IPS-20b (cell line): ENCODE measurements at regions not wholly inside any gene's neighbourhood (a gene's known extent, or its start where the extent isn't known, plus 50 kb on each side); places are given as distances from the start of the nearest gene placed in this dataset.

Experiments used
- H3K27ac ChIP-seq: one replicate; pipeline ENCODE4 v1.5.1; 2013; ENCODE audit warnings: low read length
- H3K27me3 ChIP-seq: 2 replicates; pipeline ENCODE4 v1.6.1; 2013; ENCODE audit warnings: mild to moderate bottlenecking, low read length, inconsistent platforms; ENCODE audit not compliant: insufficient read depth
- H3K36me3 ChIP-seq: 2 replicates; pipeline ENCODE4 v1.6.1; 2013; ENCODE audit warnings: low read depth, mild to moderate bottlenecking, inconsistent platforms, low read length, moderate library complexity; ENCODE audit not compliant: insufficient read depth
- H3K4me1 ChIP-seq: 2 replicates; pipeline ENCODE4 v1.6.1; 2013; ENCODE audit warnings: mild to moderate bottlenecking, control low read depth, inconsistent platforms, low read length, moderate library complexity; ENCODE audit not compliant: insufficient read depth
- H3K4me3 ChIP-seq: 2 replicates; pipeline ENCODE4 v1.5.1; 2013; ENCODE audit warnings: mild to moderate bottlenecking, low read length, inconsistent platforms
- H3K9ac ChIP-seq: 2 replicates; pipeline ENCODE4 v1.6.1; 2013; ENCODE audit warnings: low read depth, mild to moderate bottlenecking, inconsistent platforms, low read length, moderate library complexity
- H3K9me3 ChIP-seq: 2 replicates; pipeline ENCODE4 v1.6.1; 2013; ENCODE audit warnings: mild to moderate bottlenecking, low read depth, low read length, inconsistent platforms; ENCODE audit not compliant: insufficient read depth

DNA sequence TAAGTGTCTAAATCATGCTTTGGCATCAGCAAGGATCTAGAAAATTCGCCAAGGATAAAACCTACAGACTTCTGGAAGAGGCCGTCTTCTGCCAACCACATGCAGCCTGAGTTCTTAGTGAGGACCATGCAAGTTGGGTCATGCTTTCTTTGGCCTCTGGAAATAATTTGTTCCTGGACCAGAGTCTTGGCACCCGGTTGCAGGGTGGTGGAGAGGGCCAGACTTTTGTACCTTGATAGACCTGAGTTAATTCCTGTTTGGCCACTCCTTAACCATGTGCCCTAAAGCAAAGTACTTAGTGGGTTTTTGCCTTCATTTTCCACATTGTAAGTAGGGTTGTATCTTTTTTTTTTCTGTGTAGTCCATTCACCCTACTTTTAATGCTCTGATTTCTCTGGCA, 283.4 kb upstream of the IRX5 start:
- no peak overlapping the region for H3K4me3 ChIP-seq
- H3K36me3 ChIP-seq = no peaks in the 10 kb centered on the region
- no peak overlapping the region for H3K27ac ChIP-seq
- H3K27me3 ChIP-seq = peaks cover 51% of the 10 kb centered on the region
- H3K9me3 ChIP-seq = no peaks in the 10 kb centered on the region
- H3K4me1 ChIP-seq = peaks cover 18% of the 10 kb centered on the region
- H3K9ac ChIP-seq = no peak overlapping the region

DNA sequence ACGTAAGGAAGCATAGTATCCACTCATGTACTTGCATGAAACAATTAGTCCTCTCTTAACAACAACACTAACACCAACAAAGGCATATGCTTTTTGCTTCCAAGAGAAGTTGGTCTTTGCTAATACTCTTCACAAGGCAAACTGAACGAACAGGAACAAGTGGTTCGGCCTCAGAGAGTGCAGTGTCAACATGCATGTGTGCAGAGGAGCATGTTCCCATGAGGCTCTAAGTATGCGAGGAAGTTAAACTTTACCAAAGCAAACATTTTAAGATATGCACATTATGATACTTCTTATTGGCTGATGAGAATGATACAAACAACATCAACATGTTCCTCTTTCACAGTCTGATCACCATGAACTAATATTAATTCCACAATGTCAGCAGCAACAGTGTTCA, 285.3 kb upstream of the IRX5 start:
- Histone ChIP-seq H3K4me1 (peaks cover 5% of the 10 kb centered on the region), H3K27ac (no peak overlapping the region), H3K9me3 (no peaks in the 10 kb centered on the region), H3K36me3 (no peaks in the 10 kb centered on the region), H3K27me3 (peaks cover 38% of the 10 kb centered on the region), H3K4me3 (no peak overlapping the region), H3K9ac (no peak overlapping the region)

DNA sequence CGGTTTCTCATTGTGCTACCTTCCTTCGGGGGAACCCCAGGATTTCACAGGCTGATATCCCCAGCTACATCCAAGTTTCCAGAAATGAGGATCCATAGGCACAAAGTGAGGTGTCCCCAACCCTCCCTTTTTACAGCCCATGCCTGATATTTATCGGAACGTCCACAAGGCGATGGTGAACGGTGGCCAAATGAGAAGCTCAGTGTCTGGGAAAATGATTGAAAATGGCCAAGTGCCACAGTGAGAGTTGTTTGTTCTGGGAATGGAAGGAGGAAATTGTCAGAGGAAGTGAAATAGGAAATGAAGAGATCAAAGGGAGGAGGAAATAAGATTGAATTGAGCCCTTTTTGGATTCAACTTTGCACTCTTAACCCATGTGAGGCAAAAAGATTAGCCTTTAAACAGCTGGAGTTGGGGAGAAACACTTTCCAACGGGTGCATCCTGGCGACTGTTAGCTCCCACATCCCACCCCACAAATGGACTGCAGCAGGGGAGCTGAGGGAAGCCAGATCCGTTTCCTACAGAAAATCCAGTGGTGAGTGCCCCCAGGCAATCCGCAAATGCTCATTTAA, 294.4 kb upstream of the IRX5 start:
- H3K36me3 ChIP-seq = no peaks in the 10 kb centered on the region
- no peak overlapping the region for H3K9ac ChIP-seq
- H3K27me3 ChIP-seq = no peaks in the 10 kb centered on the region; the same call in 1 of the 2 replicates
- no peaks in the 10 kb centered on the region for H3K4me1 ChIP-seq
- no peaks in the 10 kb centered on the region for H3K9me3 ChIP-seq
- H3K27ac ChIP-seq = no peak overlapping the region
- no peak overlapping the region for H3K4me3 ChIP-seq

DNA sequence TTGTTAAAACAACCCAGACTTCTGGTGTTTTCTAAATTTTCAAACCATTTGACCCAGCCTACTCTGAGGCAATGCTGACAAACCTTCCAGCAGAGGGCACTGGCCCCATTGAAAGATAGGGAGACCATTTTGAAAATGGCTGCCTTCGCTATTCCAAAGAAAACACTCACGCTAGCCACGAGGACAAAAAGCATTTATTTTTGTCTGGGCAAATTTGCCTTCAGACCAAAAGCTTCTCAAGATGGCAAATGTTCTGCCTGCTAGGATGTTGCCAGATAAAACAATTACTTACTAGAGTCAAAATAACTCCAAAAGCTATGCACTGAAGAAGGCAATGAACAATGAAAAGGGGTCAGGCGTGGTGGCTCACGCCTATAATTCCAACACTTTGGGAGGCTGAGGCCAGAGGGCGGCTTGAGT, 296.7 kb upstream of the IRX5 start:
- Histone ChIP-seq H3K4me1 (no peaks in the 10 kb centered on the region), H3K4me3 (no peak overlapping the region), H3K36me3 (no peaks in the 10 kb centered on the region), H3K9ac (no peak overlapping the region), H3K27me3 (no peaks in the 10 kb centered on the region; the same call in 1 of the 2 replicates), H3K27ac (no peak overlapping the region), H3K9me3 (no peaks in the 10 kb centered on the region)

DNA sequence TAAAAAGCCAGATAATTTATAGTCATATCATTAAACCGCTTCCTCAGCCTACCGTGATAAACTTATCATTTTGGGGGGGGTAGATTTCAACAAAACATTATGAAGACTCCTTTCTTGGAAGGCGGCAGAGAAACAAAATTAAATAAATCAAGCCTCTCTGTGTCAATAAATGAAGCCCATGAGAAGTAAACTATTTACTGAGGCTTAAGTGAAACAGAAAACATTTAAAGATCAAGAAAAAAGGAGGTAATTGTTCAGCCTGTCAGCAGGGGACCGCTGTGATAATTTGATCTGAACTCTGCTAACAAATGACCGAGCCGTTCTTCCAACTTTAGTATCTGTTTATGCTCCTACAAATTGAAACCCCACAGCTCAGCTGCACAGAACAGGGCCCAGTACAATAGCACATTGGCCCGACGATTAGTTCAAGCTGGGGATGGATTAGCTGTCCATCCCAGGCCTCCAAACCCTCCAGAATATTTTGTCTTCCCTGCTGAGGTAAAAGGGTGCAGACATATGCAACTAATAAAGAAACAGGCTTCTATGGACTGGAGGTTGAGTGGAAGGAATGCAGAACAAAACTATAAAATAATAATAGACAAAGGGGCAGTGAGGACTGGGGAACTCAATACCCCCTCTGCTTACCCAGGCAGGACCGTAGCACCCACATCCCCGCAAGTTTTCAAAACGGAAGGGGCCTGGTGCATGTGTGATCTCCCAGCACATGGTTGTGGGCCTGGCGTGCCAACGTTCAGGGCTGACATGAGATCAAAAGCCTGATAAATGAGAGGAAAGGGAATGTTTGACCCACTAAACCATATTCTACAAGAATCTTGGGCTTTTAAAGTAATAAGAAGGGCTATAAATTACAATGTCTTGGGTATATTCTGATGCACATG, 298.1 kb upstream of the IRX5 start:
- Histone ChIP-seq H3K4me3 (no peak overlapping the region), H3K4me1 (no peaks in the 10 kb centered on the region), H3K9ac (no peak overlapping the region), H3K27me3 (no peaks in the 10 kb centered on the region), H3K27ac (no peak overlapping the region), H3K36me3 (no peaks in the 10 kb centered on the region), H3K9me3 (no peaks in the 10 kb centered on the region)

DNA sequence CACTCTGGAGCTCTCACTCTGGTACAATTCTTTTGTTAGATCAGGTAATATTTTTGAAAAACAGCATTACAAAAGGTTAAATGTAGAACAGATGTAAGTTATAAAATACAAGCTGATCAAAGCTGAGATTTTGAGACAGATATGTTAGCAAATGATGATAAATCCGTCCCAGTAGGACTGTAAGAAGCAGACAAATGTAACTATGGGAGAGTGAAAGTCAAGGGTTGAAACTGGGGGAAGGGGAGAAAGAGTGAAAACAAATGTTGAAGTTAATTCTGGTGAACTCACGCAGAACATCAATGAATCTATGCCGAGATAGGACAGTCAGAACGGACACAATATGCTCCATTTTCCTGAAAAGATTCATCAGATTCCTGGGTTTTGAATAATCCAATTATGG, 298.9 kb upstream of the IRX5 start:
- Histone ChIP-seq H3K9me3 (no peaks in the 10 kb centered on the region), H3K4me3 (no peak overlapping the region), H3K27me3 (no peaks in the 10 kb centered on the region), H3K4me1 (no peaks in the 10 kb centered on the region), H3K27ac (no peak overlapping the region), H3K9ac (no peak overlapping the region), H3K36me3 (no peaks in the 10 kb centered on the region)

DNA sequence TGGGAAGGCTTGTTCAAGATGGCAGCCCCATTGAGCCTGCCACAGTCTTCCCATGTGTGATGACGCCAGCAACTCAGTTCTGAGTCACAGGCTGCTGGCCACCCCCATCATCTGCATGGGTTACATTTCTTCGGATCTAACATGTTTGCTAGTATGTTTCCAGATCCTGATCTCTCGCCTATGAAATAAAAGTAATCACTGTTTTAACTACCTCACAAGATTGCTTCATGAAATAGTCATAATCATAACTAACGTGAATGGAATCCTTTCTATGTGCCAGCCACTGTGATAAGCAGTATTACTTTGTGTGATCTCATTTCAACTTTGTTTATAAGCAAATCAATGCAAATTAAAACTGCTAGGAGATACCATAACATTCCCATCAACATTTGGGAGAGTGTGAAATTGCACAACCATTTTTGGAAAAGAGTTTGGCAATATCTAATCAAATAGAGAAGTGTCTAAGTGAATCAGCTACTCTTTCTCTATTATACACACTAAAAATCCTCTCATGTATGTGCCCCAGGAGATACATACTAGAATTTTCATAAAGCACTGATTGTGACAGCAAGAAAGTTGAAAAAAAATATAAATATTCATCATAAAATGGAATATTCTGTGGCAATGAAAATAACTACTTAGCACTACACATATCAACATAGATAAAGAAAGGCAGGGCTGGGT, 300.2 kb upstream of the IRX5 start:
- Histone ChIP-seq H3K9ac (no peak overlapping the region), H3K36me3 (no peaks in the 10 kb centered on the region), H3K4me1 (no peaks in the 10 kb centered on the region), H3K4me3 (no peak overlapping the region), H3K9me3 (no peaks in the 10 kb centered on the region), H3K27me3 (no peaks in the 10 kb centered on the region), H3K27ac (no peak overlapping the region)

DNA sequence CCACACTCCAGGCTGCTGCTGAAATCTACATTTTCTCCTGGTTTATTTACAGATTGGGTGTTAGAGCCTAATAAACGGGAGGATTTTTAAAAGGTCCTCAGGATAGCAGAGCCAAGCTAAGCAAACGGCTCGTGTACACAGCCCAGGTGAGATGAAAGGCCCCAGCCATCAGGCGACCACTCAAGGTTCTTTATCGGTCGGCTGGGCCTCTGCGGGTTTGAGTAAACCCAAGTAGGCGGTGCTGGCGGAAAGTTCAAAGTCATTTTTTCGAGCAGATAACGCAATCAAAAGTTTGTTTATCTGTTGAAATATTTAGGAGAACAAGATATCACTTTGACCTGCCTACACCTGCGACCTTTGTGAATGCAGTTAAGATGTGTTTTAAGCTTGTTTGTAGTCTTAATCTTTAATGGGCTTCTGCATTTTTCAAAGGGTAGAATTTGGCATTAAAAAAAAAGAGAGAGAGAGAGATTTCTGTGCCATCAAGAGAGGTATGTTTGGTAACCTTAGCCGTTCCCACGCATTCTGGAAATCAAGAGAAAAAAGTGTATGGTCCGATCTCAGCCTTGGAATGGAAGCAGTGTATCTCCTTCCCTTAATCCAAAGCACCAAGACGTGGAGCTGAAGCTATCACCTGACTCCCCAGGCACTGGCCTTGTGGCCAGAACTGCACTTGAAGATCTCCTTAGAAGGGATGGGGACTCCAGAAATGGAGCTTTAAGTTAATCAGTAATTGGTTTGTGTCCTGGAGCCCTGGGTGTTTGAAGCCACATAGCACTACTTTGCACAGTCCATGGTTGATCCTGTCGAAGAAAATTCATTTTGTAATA, 301.7 kb upstream of the IRX5 start:
- no peak overlapping the region for H3K9ac ChIP-seq
- no peak overlapping the region for H3K4me3 ChIP-seq
- no peaks in the 10 kb centered on the region for H3K27me3 ChIP-seq
- no peaks in the 10 kb centered on the region for H3K9me3 ChIP-seq
- H3K4me1 ChIP-seq = no peaks in the 10 kb centered on the region
- no peaks in the 10 kb centered on the region for H3K36me3 ChIP-seq
- H3K27ac ChIP-seq = no peak overlapping the region

DNA sequence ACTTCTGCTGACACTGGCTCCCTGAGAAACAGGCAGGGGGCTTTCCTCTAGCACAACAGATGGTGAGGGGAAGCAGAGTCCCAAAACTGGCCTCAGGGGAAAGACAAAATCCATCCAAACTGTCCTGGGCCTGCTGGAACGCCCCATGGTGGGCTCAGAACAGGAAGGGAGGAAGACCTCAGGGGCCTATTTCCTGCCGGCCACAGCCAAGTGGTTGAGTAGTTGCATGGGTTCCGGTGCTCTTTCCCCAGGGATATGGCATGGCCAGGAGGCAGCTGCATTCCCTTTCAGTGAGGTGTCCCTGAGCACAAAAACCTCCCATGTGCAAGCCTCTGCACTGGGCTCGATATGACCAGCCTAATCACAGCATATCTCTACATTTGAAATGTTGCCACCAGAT, 303.0 kb upstream of the IRX5 start:
- Histone ChIP-seq H3K27me3 (no peaks in the 10 kb centered on the region), H3K27ac (no peak overlapping the region), H3K9ac (no peak overlapping the region), H3K9me3 (no peaks in the 10 kb centered on the region), H3K4me3 (no peak overlapping the region), H3K36me3 (no peaks in the 10 kb centered on the region), H3K4me1 (no peaks in the 10 kb centered on the region)

DNA sequence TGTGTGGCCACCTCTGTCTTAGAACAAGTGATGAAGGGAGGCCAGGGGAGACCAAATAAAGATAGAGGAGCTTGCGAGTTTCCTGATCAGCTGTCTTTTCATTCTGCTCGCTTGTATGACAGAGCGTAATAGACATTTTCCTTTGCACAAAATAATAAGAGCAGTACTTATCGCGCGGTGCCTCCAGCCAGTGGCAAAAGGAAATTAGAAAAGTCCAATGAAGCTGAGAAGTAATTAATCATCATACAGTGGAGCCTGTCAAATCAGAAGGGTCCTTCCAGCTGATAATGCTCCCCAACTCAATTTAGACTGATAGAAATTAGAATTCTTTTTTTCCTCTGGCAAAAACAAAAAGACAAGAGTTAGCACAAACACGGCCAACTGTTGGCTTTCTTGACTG, 307.0 kb upstream of the IRX5 start:
- H3K27ac ChIP-seq = no peak overlapping the region
- no peak overlapping the region for H3K9ac ChIP-seq
- no peaks in the 10 kb centered on the region for H3K4me1 ChIP-seq
- H3K9me3 ChIP-seq = peaks cover 6% of the 10 kb centered on the region; the same call in 1 of the 2 replicates
- no peaks in the 10 kb centered on the region for H3K36me3 ChIP-seq
- no peak overlapping the region for H3K4me3 ChIP-seq
- H3K27me3 ChIP-seq = no peaks in the 10 kb centered on the region

DNA sequence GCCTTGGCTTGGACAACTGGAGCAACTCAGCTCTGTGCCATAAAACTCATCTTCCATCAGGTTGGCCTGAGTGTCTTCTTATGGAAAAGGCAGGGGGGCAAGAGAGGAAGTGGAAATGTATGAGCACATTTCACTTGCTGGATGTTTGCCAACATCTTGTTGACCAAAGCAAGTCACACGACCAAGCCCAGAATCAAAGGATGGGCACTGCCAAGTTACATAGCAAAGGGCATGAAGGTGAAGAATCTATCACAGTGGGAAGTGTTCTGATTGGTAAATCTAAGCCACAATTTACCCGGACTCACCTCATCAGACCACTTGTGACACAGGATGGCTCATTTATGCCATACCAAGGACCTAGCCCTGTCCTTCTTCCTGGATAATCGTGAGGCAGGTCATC, 310.5 kb upstream of the IRX5 start:
- no peaks in the 10 kb centered on the region for H3K27me3 ChIP-seq
- no peak overlapping the region for H3K9ac ChIP-seq
- no peak overlapping the region for H3K4me3 ChIP-seq
- H3K9me3 ChIP-seq = peaks cover 9% of the 10 kb centered on the region; the same call in 1 of the 2 replicates
- H3K36me3 ChIP-seq = no peaks in the 10 kb centered on the region
- H3K27ac ChIP-seq = no peak overlapping the region
- no peaks in the 10 kb centered on the region for H3K4me1 ChIP-seq
